Thyroid gland (tissue), 4 donors: ENCODE measurements at regions not wholly inside any gene's neighbourhood (a gene's known extent, or its start where the extent isn't known, plus 50 kb on each side); places are given as distances from the start of the nearest gene placed in this dataset. TPM values are rescaled to one million over a fixed set of nuclear protein-coding genes. Genes with fewer than 3 reads are reported as not detected.
A peak's percentile ranks its signal among the peaks of the same experiment; 100 is the strongest.

Source experiments
- DNase-seq, 2 donors: peaks; one replicate each; pipeline ENCODE4 v3.0.0-alpha.2; 2019
- H3K27ac ChIP-seq, 3 donors: fragments of 200-600 bp; sonication (generic); 1 replicate in 2 of 3; 2 replicates in 1 of 3; pipeline ENCODE4 v1.5.1; 2016 to 2019; ENCODE audit warnings: mild to moderate bottlenecking in 1 of 3, moderate library complexity in 1 of 3
- H3K27me3 ChIP-seq: fragments of 200-600 bp; sonication (generic); one replicate; pipeline ENCODE4 v1.5.1; 2019
- H3K36me3 ChIP-seq, 2 donors: fragments of 200-600 bp; sonication (generic); one replicate each; pipeline ENCODE4 v1.5.1; 2016 to 2019
- H3K4me1 ChIP-seq, 2 donors: fragments of 200-600 bp; sonication (generic); one replicate each; pipeline ENCODE4 v1.5.1; 2017 to 2019
- H3K4me3 ChIP-seq, 3 donors: fragments of 200-600 bp; sonication (generic); replicated peaks in 1 of 3; 1 replicate in 2 of 3; 2 replicates in 1 of 3; pipeline ENCODE4 v1.5.1; 2016; ENCODE audit warnings: mild to moderate bottlenecking in 1 of 3
- H3K9me3 ChIP-seq: fragments of 200-600 bp; sonication (generic); one replicate; pipeline ENCODE4 v1.5.1; 2017
- POLR2A ChIP-seq, 2 donors: fragments of 450-650 bp; IDR thresholded peaks; one replicate each; pipeline ENCODE4 v1.6.1; 2017; ENCODE audit warnings: antibody characterized with exemption in 2 of 2, mild to moderate bottlenecking in 2 of 2, moderate library complexity in 1 of 2
- WGBS, 2 donors: methylation state at CpG; one replicate each; pipeline ENCODE4 v1.1.5; 2017; 5-methylcytosine and 5-hydroxymethylcytosine counted together
- intact Hi-C: fragments of 100-400 bp; cut with DNase I; formaldehyde crosslinking; loops from one replicate; pipeline ENCODE4 v1.15.1; 2023
- microRNA counts, 2 donors: library from miRNA; unstranded; fragments of <30 nt; microRNA quantifications; one replicate each; lab custom pipeline; 2016 to 2017
- microRNA-seq: library from miRNA; unstranded; fragments of <30 nt; microRNA quantifications from one replicate; pipeline ENCODE4, GENCODE V29; 2016
- small RNA-seq: library from RNA; depleted of rRNA; stranded (forward); fragments of <200 nt; gene quantifications from one replicate; pipeline ENCODE3, GENCODE V24; 2016

GRCh38 chrX:73903941-73904340, 51.4 kb upstream of the XIST start:
- Histone ChIP-seq H3K4me1 (no peaks in the 10 kb centered on the region), H3K27ac (no peak overlapping the region), H3K4me3 (no peak overlapping the region), H3K9me3 (no peaks in the 10 kb centered on the region), H3K27me3 (no peaks in the 10 kb centered on the region), H3K36me3 (no peaks in the 10 kb centered on the region)
- WGBS, 2 donors = 76% methylated on average over 3 of the region's 3 CpGs
- intact Hi-C loops = no loop called here
- no peak for DNase-seq
- no peak for TF ChIP-seq POLR2A (IDR thresholded peaks at IDR 0.05)

MicroRNAs in the stretch of these regions (microRNA counts, 767-probe panel; counts per million panel counts)
- 3,525 to 6,415 counts per million in 2 donors for microRNA hsa-miR-374b-5p (lab: Ali Mortazavi, UCI)
- microRNA hsa-miR-374c-5p (lab: Ali Mortazavi, UCI) = 0 to 3,239 counts per million in 2 donors
- microRNA hsa-miR-421 (lab: Ali Mortazavi, UCI) = 0 to 1,353 counts per million in 2 donors

Small RNA genes lying in the stretch of these regions (microRNA-seq; reads per million reads assigned to microRNA genes)
- gene MIR374B (not detected), gene MIR374C (not detected), gene MIR421 (178 reads per million, percentile 59 among the genes with 10 or more reads in this experiment)

Small RNA genes lying in the stretch of these regions (small RNA-seq; reads per million reads assigned to genes)
- gene ATP5MDP1 = not detected
- gene DDX3P2 = not detected
- 1.0 reads per million, percentile 15 among the genes with 10 or more reads in this experiment for gene MIR374B
- 9.8 reads per million, percentile 92 among the genes with 10 or more reads in this experiment for gene MIR421
- not detected for gene RF02124
- not detected for gene RF02125
